BJ (cell line): ENCODE measurements at regions not wholly inside any gene's neighbourhood (a gene's known extent, or its start where the extent isn't known, plus 50 kb on each side); places are given as distances from the start of the nearest gene placed in this dataset.

Source experiments
- CTCF ChIA-PET: fragments of 350-600 bp; formaldehyde crosslinking; extraction: SDS; loops from one replicate; lab custom pipeline; 2021; ENCODE audit warnings: antibody characterized with exemption, inconsistent platforms; lab: Yijun Ruan, JAX
- POLR2A ChIA-PET: fragments of 300-600 bp; sonication (Branson Sonifier 250); formaldehyde crosslinking; extraction: SDS; loops from one replicate; lab custom pipeline; 2021; ENCODE audit warnings: antibody characterized with exemption; lab: Charles Lee
- DNase-seq: peaks from one replicate; pipeline ENCODE4 v3.0.0-alpha.2; 2011; ENCODE audit warnings: low read depth
- H3K27me3 ChIP-seq: 2 replicates; pipeline ENCODE4 v1.6.0; 2011; ENCODE audit warnings: low read length; ENCODE audit not compliant: control insufficient read depth, insufficient read depth
- H3K36me3 ChIP-seq: 2 replicates; pipeline ENCODE4 v1.5.1; 2011; ENCODE audit warnings: low read length; ENCODE audit not compliant: control insufficient read depth, insufficient read depth
- H3K4me3 ChIP-seq: 2 replicates; pipeline ENCODE4 v1.5.1; 2011; ENCODE audit warnings: low read depth, mild to moderate bottlenecking, control low read depth, low read length
- CTCF ChIP-seq: IDR thresholded peaks from 2 replicates; pipeline ENCODE4 v1.5.1; 2011; ENCODE audit warnings: low read depth, mild to moderate bottlenecking, control low read depth, inconsistent platforms, low read length, moderate library complexity; ENCODE audit not compliant: insufficient read depth

- Histone ChIP-seq H3K36me3 (no peaks in the 10 kb centered on the region), H3K4me3 (no peak overlapping the region), H3K27me3 (no peaks in the 10 kb centered on the region)
- POLR2A ChIA-PET: no interaction called here
- CTCF ChIA-PET: no interaction called here
- TF ChIP-seq CTCF: no peak
- no peak for DNase-seq
These were observed 370.4 kb upstream of the CPEB2 start for GRCh38 chr4:14631806-14632440.

- CTCF ChIA-PET: interaction anchor here (0.5 kb wide), 1 partner anchor 48 kb away, joined by 3 read pairs; no protein-coding TSS in a partner anchor
- DNase-seq: no peak
- POLR2A ChIA-PET: no interaction called here
- H3K36me3 ChIP-seq: no peaks in the 10 kb centered on the region
- no peak overlapping the region for H3K4me3 ChIP-seq
- H3K27me3 ChIP-seq: no peaks in the 10 kb centered on the region
- no peak for TF ChIP-seq CTCF
These were observed 365.7 kb upstream of the CPEB2 start for GRCh38 chr4:14636563-14636962.

- TF ChIP-seq CTCF: no peak
- ChIA-PET CTCF (no interaction called here), POLR2A (no interaction called here)
- no peaks in the 10 kb centered on the region for H3K36me3 ChIP-seq
- no peaks in the 10 kb centered on the region for H3K27me3 ChIP-seq
- H3K4me3 ChIP-seq: no peak overlapping the region
- DNase-seq: no peak
These were observed 361.8 kb upstream of the CPEB2 start for GRCh38 chr4:14640476-14640875.

- H3K36me3 ChIP-seq: no peaks in the 10 kb centered on the region
- POLR2A ChIA-PET: no interaction called here
- TF ChIP-seq CTCF: no peak
- no peaks in the 10 kb centered on the region for H3K27me3 ChIP-seq
- H3K4me3 ChIP-seq: no peak overlapping the region
- CTCF ChIA-PET: no interaction called here
- DNase-seq: no peak
These were observed 360.4 kb upstream of the CPEB2 start for GRCh38 chr4:14641871-14642270.

- H3K4me3 ChIP-seq: no peak overlapping the region
- TF ChIP-seq CTCF: no peak
- POLR2A ChIA-PET: no interaction called here
- CTCF ChIA-PET: no interaction called here
- no peaks in the 10 kb centered on the region for H3K27me3 ChIP-seq
- no peaks in the 10 kb centered on the region for H3K36me3 ChIP-seq
- no peak for DNase-seq
These were observed 357.6 kb upstream of the CPEB2 start for GRCh38 chr4:14644580-14645282.
